K562 (cell line): ENCODE measurements at regions not wholly inside any gene's neighbourhood (a gene's known extent, or its start where the extent isn't known, plus 50 kb on each side); places are given as distances from the start of the nearest gene placed in this dataset.

Experiments used
- ATAC-seq: fragments of 200-7000 bp; cut with Tn5 transposase; 3 replicates; pipeline ENCODE4 v1.9.1; 2020; ENCODE audit warnings: moderate library complexity
- BruUV-seq: library from RNA; stranded (reverse); fragments of 400-500 nt; replicated peaks from 2 replicates; lab custom pipeline; 2021; lab: Mats Ljungman, UMichigan
- CTCF ChIA-PET: fragments of 300-600 bp; formaldehyde crosslinking; extraction: SDS; loops from one replicate; lab custom pipeline; 2021; ENCODE audit warnings: low intra/inter-chr PET ratio; lab: Yijun Ruan, JAX
- POLR2A ChIA-PET: fragments of 300-600, 350-650 bp; sonication (Branson Sonifier 250); formaldehyde crosslinking; extraction: SDS; loops from one replicate; lab custom pipeline; 2021; ENCODE audit warnings: antibody characterized with exemption, inconsistent platforms; lab: Yijun Ruan, JAX
- DNase-seq, 4 experiments: peaks; one replicate each; pipeline versions ENCODE4 v3.0.0 to v3.0.0-alpha.2; 2011 to 2018; ENCODE audit warnings: low spot score in 3 of 4, mixed read lengths in 3 of 4; ENCODE audit errors: extremely low read depth in 1 of 4
- FAIRE-seq: peaks from 2 replicates; lab custom pipeline; 2011; peaks lifted over from hg19 to GRCh38; lab: Jason Lieb, UNC
- H2AFZ ChIP-seq: 2 replicates; pipeline ENCODE4 v1.6.0; 2011; ENCODE audit warnings: low read depth, low read length, control low read depth, inconsistent platforms
- H3K27ac ChIP-seq: fragments of 200-600 bp; 3 replicates; pipeline ENCODE4 v1.8.0; 2011; ENCODE audit warnings: low read depth, mild to moderate bottlenecking, control low read depth, inconsistent platforms, low read length, moderate library complexity, mixed read lengths; ENCODE audit errors: extremely low read depth
- H3K27me3 ChIP-seq, 2 experiments: fragments of 300-600 bp in 1 of 2; 2 replicates in 1 of 2; 3 replicates in 1 of 2; pipeline versions ENCODE4 v1.6.0 to v1.8.0; 2011; ENCODE audit warnings: inconsistent platforms in 2 of 2, low read length in 2 of 2, mild to moderate bottlenecking in 1 of 2, mixed read lengths in 1 of 2, moderate library complexity in 1 of 2; ENCODE audit not compliant: control insufficient read depth in 2 of 2, insufficient read depth in 2 of 2
- H3K36me3 ChIP-seq: fragments of 300-600 bp; 3 replicates; pipeline ENCODE4 v1.8.0; 2011; ENCODE audit warnings: mild to moderate bottlenecking, low read length, inconsistent platforms; ENCODE audit not compliant: control insufficient read depth, insufficient read depth
- H3K4me1 ChIP-seq, 2 experiments: fragments of 200-600 bp in 1 of 2; replicated peaks in 1 of 2; 2 replicates in 1 of 2; 3 replicates in 1 of 2; pipeline versions ENCODE4 v1.5.1 to v1.8.0; 2011; ENCODE audit warnings: inconsistent platforms in 2 of 2, low read length in 2 of 2, mild to moderate bottlenecking in 1 of 2, mixed read lengths in 1 of 2, moderate library complexity in 1 of 2; ENCODE audit not compliant: control insufficient read depth in 2 of 2, insufficient read depth in 2 of 2
- H3K4me2 ChIP-seq: 2 replicates; pipeline ENCODE4 v1.6.1; 2011; ENCODE audit warnings: low read length, control low read depth, inconsistent platforms, mixed read lengths; ENCODE audit not compliant: insufficient read depth
- H3K4me3 ChIP-seq: fragments of 200-600 bp; sonication (generic), shearing (Covaris generic); 2 replicates; pipeline ENCODE4 v1.5.1; 2016; ENCODE audit warnings: control low read depth, inconsistent platforms
- H3K79me2 ChIP-seq: fragments of 200-600 bp; 3 replicates; pipeline ENCODE4 v1.8.0; 2011; ENCODE audit warnings: low read length, inconsistent platforms; ENCODE audit not compliant: control insufficient read depth, insufficient read depth
- H3K9ac ChIP-seq, 2 experiments: 2 replicates each; pipeline versions ENCODE4 v1.6.0 to v1.6.1; 2011; ENCODE audit warnings: low read depth in 2 of 2, low read length in 2 of 2, control low read depth in 1 of 2, inconsistent platforms in 1 of 2, mild to moderate bottlenecking in 1 of 2, mixed read lengths in 1 of 2; ENCODE audit not compliant: insufficient read depth in 1 of 2
- H3K9me1 ChIP-seq: one replicate; pipeline ENCODE4 v1.6.0; 2011; ENCODE audit warnings: inconsistent platforms, mild to moderate bottlenecking, low read length, moderate library complexity; ENCODE audit not compliant: control insufficient read depth, insufficient read depth
- H3K9me3 ChIP-seq: replicated peaks from 2 replicates; pipeline ENCODE4 v1.5.1; 2011; ENCODE audit warnings: low read depth, low read length, inconsistent platforms; ENCODE audit not compliant: control insufficient read depth, insufficient read depth
- H4K20me1 ChIP-seq: replicated peaks from 2 replicates; pipeline ENCODE4 v1.6.1; 2011; ENCODE audit warnings: low read length, inconsistent platforms, mixed read lengths; ENCODE audit not compliant: control insufficient read depth, insufficient read depth
- BRD9 ChIP-seq: fragments of 450-650 bp; IDR thresholded peaks from 2 replicates; pipeline ENCODE4 v1.6.1; 2018; ENCODE audit warnings: low read depth; ENCODE audit not compliant: partially characterized antibody
- CHD4 ChIP-seq: fragments of 200-600 bp; sonication (generic); IDR thresholded peaks from 3 replicates; pipeline ENCODE4 v1.6.1; 2012; ENCODE audit warnings: low read depth, mild to moderate bottlenecking, mixed read lengths, low read length, inconsistent platforms; ENCODE audit not compliant: insufficient read depth, insufficient replicate concordance, poor library complexity, severe bottlenecking
- FOXK2 ChIP-seq, 2 experiments: fragments of 450-650 bp; IDR thresholded peaks in 1 of 2; conservative IDR thresholded peaks in 1 of 2; 2 replicates each; pipeline ENCODE4 v1.6.1; 2016; ENCODE audit warnings: low read depth in 2 of 2, mild to moderate bottlenecking in 1 of 2
- GTF2F1 ChIP-seq: IDR thresholded peaks from 2 replicates; pipeline ENCODE4 v1.6.1; 2011; ENCODE audit warnings: low read depth, low read length, improper control_type of control experiment
- MCM5 ChIP-seq: fragments of 450-650 bp; IDR thresholded peaks from 2 replicates; pipeline ENCODE4 v1.6.1; 2016; ENCODE audit warnings: low read depth
- MTA1 ChIP-seq: fragments of 450-650 bp; IDR thresholded peaks from 2 replicates; pipeline ENCODE4 v1.6.1; 2017; ENCODE audit warnings: borderline replicate concordance
- NCOA1 ChIP-seq: fragments of 450-650 bp; IDR thresholded peaks from 2 replicates; pipeline ENCODE4 v1.6.1; 2016; ENCODE audit warnings: low read depth
- SRSF9 ChIP-seq: fragments of 200-400 bp; formaldehyde crosslinking; IDR thresholded peaks from 2 replicates; pipeline ENCODE4 v1.6.1; 2017; ENCODE audit warnings: low read depth, low read length, borderline replicate concordance
- TRIM24 ChIP-seq, 2 experiments: fragments of 450-650 bp; IDR thresholded peaks; 2 replicates each; pipeline ENCODE4 v1.6.1; 2016
- TRIM28 ChIP-seq: fragments of 450-650 bp; IDR thresholded peaks from 2 replicates; pipeline ENCODE4 v1.6.1; 2017
- ZC3H8 ChIP-seq: fragments of 450-650 bp; IDR thresholded peaks from 2 replicates; pipeline ENCODE4 v1.6.1; 2017
- ZKSCAN1 ChIP-seq: fragments of 150-350 bp; IDR thresholded peaks from 2 replicates; pipeline ENCODE4 v1.6.1; 2016; ENCODE audit warnings: low read depth, low read length
- ZNF586 ChIP-seq: fragments of 450-650 bp; formaldehyde crosslinking; conservative IDR thresholded peaks from 2 replicates; pipeline ENCODE4 v1.4.0; 2020; ENCODE audit warnings: mild to moderate bottlenecking, moderate library complexity
- WGBS: fragments of 100-300 bp; shearing (Covaris generic); methylation state at CpG from one replicate; pipeline ENCODE4 v1.1.6; 2016; ENCODE audit warnings: low coverage, mixed read lengths; ENCODE audit not compliant: insufficient coverage; ENCODE audit errors: missing lambda C conversion rate; 5-methylcytosine and 5-hydroxymethylcytosine counted together
- in situ Hi-C: fragments of 300-500 bp; cut with MboI; formaldehyde crosslinking; loops from 4 replicates; pipeline ENCODE4 v1.15.0; 2018; ENCODE audit warnings: inconsistent platforms, mixed read lengths
- intact Hi-C: fragments of 100-400 bp; cut with micrococcal nuclease; formaldehyde crosslinking; loops from 2 replicates; pipeline ENCODE4 v1.14.2; 2022
- TF ChIP-seq, protein P1 (sequence below): fragments of 250-450 bp; sonication (Bioruptor Pico); IDR thresholded peaks from 2 replicates; pipeline ENCODE4 v1.8.0; 2021; ENCODE audit warnings: moderate library complexity, mild to moderate bottlenecking, inconsistent platforms
- TF ChIP-seq, protein P2 (sequence below): fragments of 250-450 bp; sonication (Bioruptor Pico); IDR thresholded peaks from 2 replicates; pipeline ENCODE4 v1.5.0; 2021

DNA sequence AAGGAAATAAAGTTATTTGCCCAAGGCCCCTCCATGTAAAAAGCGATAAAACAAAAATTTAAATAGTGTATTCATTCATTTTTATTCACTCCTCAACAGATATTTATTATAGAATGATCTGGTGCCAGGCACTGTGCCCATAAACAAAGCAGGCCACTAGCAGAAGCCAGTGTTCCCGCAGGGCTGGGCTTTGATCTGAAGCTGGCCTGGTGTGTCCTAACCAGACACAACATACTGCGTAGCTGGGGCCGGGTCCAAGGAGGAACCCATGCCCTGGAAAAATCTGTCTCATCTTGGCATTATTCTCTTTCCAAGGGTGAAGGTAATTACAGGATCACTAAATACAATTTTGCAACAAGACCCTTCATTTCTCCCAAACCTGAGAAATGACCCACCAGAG is 537.4 kb upstream of the CDH5 start:
- Histone ChIP-seq H4K20me1 (no peaks in the 10 kb centered on the region), H3K27me3 (no peaks in the 10 kb centered on the region), H2AFZ (no peak overlapping the region), H3K4me3 (no peak overlapping the region), H3K79me2 (no peaks in the 10 kb centered on the region), H3K9me1 (no peaks in the 10 kb centered on the region), H3K9ac (no peak overlapping the region), H3K9me3 (no peaks in the 10 kb centered on the region), H3K4me2 (no peak overlapping the region), H3K27ac (no peak overlapping the region), H3K36me3 (no peaks in the 10 kb centered on the region), H3K4me1 (peaks cover 0 to 2% of the 10 kb centered on the region in 2 experiments; a peak in 1 of 5 replicates)
- intact Hi-C loops, result no loop called here
- ChIA-PET CTCF (no interaction called here), POLR2A (interaction anchor here (1.1 kb wide), 1 partner anchor 10 kb away, joined by 4 read pairs; no protein-coding TSS in a partner anchor)
- in situ Hi-C loops, result no loop called here
- ATAC-seq (no peak), FAIRE-seq (no peak), DNase-seq (no peak)
- TF ChIP-seq MCM5 (no peak), ZC3H8 (no peak), GTF2F1 (no peak), ZNF586 (no peak), TRIM28 (no peak), CHD4 (no peak), SRSF9 (no peak), NCOA1 (no peak), BRD9 (no peak), MTA1 (no peak), ZKSCAN1 (no peak), FOXK2 (conservative IDR thresholded peaks at IDR 0.05 in 1 of 2, IDR thresholded peaks at IDR 0.05 in 1 of 2; ENCODE audit: low read depth in 2 of 2) (no peak), TRIM24 (IDR thresholded peaks at IDR 0.05) (no peak)
- TF ChIP-seq, protein P1, sequence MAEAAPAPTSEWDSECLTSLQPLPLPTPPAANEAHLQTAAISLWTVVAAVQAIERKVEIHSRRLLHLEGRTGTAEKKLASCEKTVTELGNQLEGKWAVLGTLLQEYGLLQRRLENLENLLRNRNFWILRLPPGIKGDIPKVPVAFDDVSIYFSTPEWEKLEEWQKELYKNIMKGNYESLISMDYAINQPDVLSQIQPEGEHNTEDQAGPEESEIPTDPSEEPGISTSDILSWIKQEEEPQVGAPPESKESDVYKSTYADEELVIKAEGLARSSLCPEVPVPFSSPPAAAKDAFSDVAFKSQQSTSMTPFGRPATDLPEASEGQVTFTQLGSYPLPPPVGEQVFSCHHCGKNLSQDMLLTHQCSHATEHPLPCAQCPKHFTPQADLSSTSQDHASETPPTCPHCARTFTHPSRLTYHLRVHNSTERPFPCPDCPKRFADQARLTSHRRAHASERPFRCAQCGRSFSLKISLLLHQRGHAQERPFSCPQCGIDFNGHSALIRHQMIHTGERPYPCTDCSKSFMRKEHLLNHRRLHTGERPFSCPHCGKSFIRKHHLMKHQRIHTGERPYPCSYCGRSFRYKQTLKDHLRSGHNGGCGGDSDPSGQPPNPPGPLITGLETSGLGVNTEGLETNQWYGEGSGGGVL, result no peak
- TF ChIP-seq, protein P2, sequence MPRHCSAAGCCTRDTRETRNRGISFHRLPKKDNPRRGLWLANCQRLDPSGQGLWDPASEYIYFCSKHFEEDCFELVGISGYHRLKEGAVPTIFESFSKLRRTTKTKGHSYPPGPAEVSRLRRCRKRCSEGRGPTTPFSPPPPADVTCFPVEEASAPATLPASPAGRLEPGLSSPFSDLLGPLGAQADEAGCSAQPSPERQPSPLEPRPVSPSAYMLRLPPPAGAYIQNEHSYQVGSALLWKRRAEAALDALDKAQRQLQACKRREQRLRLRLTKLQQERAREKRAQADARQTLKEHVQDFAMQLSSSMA (CRISPR knock-in tag), result no peak
- BruUV-seq, result no TSS peak
- 5% methylated on average over 4 of the region's 4 CpGs for WGBS
